ENCODE measurements at regions not wholly inside any gene's neighbourhood (a gene's known extent, or its start where the extent isn't known, plus 50 kb on each side); places are given as distances from the start of the nearest gene placed in this dataset.

GRCh38 chr5:87949676-87950631, 318.7 kb downstream of the TMEM161B start:
- DNase-seq, result no peak

GRCh38 chr5:87948486-87948885, 320.2 kb downstream of the TMEM161B start:
- no peak for DNase-seq

- DNase-seq, result no peak
Measured at GRCh38 chr5:87946271-87946670, 322.4 kb downstream of the TMEM161B start.

GRCh38 chr5:87945286-87945650, 323.4 kb downstream of the TMEM161B start:
- DNase-seq, result no peak

- DNase-seq, result peak; percentile 0
Measured at GRCh38 chr5:87944553-87945285, 323.9 kb downstream of the TMEM161B start.

- DNase-seq, result no peak
Measured at GRCh38 chr5:87940775-87941174, 327.9 kb downstream of the TMEM161B start.

- DNase-seq, result no peak
Measured at GRCh38 chr5:87936667-87937066, 332.0 kb downstream of the TMEM161B start.

- peak; percentile 7 for DNase-seq
Measured at GRCh38 chr5:87924436-87924835, 344.2 kb downstream of the TMEM161B start.

- DNase-seq, result no peak
Measured at GRCh38 chr5:87916320-87916719, 352.3 kb downstream of the TMEM161B start.

GRCh38 chr5:87912419-87912818, 356.2 kb downstream of the TMEM161B start:
- DNase-seq, result no peak

- no peak for DNase-seq
Measured at GRCh38 chr5:87909382-87909781, 359.3 kb downstream of the TMEM161B start.

- DNase-seq, result no peak
Measured at GRCh38 chr5:87906962-87907361, 361.7 kb downstream of the TMEM161B start.

- no peak for DNase-seq
Measured at GRCh38 chr5:87900419-87900818, 368.2 kb downstream of the TMEM161B start.

GRCh38 chr5:87899721-87900131, 368.9 kb downstream of the TMEM161B start:
- no peak for DNase-seq

- no peak for DNase-seq
Measured at GRCh38 chr5:87899208-87899661, 369.4 kb downstream of the TMEM161B start.

- DNase-seq, result no peak
Measured at GRCh38 chr5:87898574-87898973, 370.1 kb downstream of the TMEM161B start.

GRCh38 chr5:87888139-87888538, 380.5 kb downstream of the TMEM161B start:
- DNase-seq, result no peak

GRCh38 chr5:87887247-87887646, 381.4 kb downstream of the TMEM161B start:
- DNase-seq, result no peak

GRCh38 chr5:87886164-87886563, 382.5 kb downstream of the TMEM161B start:
- no peak for DNase-seq

- DNase-seq, result no peak
Measured at GRCh38 chr5:87885758-87886157, 382.9 kb downstream of the TMEM161B start.

GRCh38 chr5:87877495-87877894, 391.1 kb downstream of the TMEM161B start:
- DNase-seq, result no peak

- DNase-seq, result no peak
Measured at GRCh38 chr5:87877023-87877422, 391.6 kb downstream of the TMEM161B start.

- no peak for DNase-seq
Measured at GRCh38 chr5:87876616-87877015, 392.0 kb downstream of the TMEM161B start.

- DNase-seq, result peak; percentile 41
Measured at GRCh38 chr5:87872986-87873385, 395.7 kb downstream of the TMEM161B start.
